Posterior cingulate gyrus (tissue), 11 donors: ENCODE measurements at regions not wholly inside any gene's neighbourhood (a gene's known extent, or its start where the extent isn't known, plus 50 kb on each side); places are given as distances from the start of the nearest gene placed in this dataset.
"Not testable (repeated sequence)": the region's sequence is repeated elsewhere in the genome, so short reads cannot be mapped to it uniquely, and the experiment has no call there.

Source experiments
- DNase-seq, 10 donors: peaks; one replicate each; pipeline versions ENCODE4 v3.0.0 to v3.0.0-alpha.2; 2020 to 2021; ENCODE audit warnings: mixed read lengths in 3 of 10
- intact Hi-C: fragments of 100-400 bp; cut with DNase I; formaldehyde crosslinking; loops from one replicate; pipeline ENCODE4 v1.15.1; 2023

GRCh38 chr4:19293080-19293479 lies 958.6 kb upstream of the SLIT2 start:
- DNase-seq, result no peak
- intact Hi-C loops, result no loop called here

GRCh38 chr4:19286924-19287323 lies 964.8 kb upstream of the SLIT2 start:
- DNase-seq, result no peak
- intact Hi-C loops, result no loop called here

GRCh38 chr4:19285146-19285545 lies 966.6 kb upstream of the SLIT2 start:
- intact Hi-C loops, result no loop called here
- no peak for DNase-seq

- DNase-seq, result no peak
- intact Hi-C loops, result no loop called here
These were observed 973.0 kb upstream of the SLIT2 start for GRCh38 chr4:19278665-19279064.

GRCh38 chr4:19266566-19266965 lies 985.1 kb upstream of the SLIT2 start:
- intact Hi-C loops, result no loop called here
- no peak for DNase-seq

- no peak for DNase-seq
- intact Hi-C loops, result no loop called here
These were observed 989.2 kb upstream of the SLIT2 start for GRCh38 chr4:19262467-19262866.

- no peak for DNase-seq
- intact Hi-C loops, result no loop called here
These were observed 991.4 kb upstream of the SLIT2 start for GRCh38 chr4:19260346-19260745.

GRCh38 chr4:19259920-19260319 lies 991.8 kb upstream of the SLIT2 start:
- DNase-seq, result no peak
- intact Hi-C loops, result no loop called here

- intact Hi-C loops, result no loop called here
- no peak for DNase-seq
These were observed 994.9 kb upstream of the SLIT2 start for GRCh38 chr4:19256823-19257222.

GRCh38 chr4:19254486-19254885 lies 997.2 kb upstream of the SLIT2 start:
- intact Hi-C loops, result no loop called here
- DNase-seq, result no peak

GRCh38 chr4:19248023-19248422 lies 1003.7 kb upstream of the SLIT2 start:
- intact Hi-C loops, result no loop called here

GRCh38 chr4:19241895-19242294 lies 1009.8 kb upstream of the SLIT2 start:
- intact Hi-C loops, result no loop called here
- no peak for DNase-seq

More at GRCh38 chr4:19248023-19248422, 1003.7 kb upstream of the SLIT2 start:
- DNase-seq, result no peak

- intact Hi-C loops, result no loop called here
- DNase-seq, result no peak
These were observed 1012.1 kb upstream of the SLIT2 start for GRCh38 chr4:19239565-19239964.

- DNase-seq, result no peak
- intact Hi-C loops, result no loop called here
These were observed 1015.2 kb upstream of the SLIT2 start for GRCh38 chr4:19236473-19236872.

- intact Hi-C loops, result no loop called here
- DNase-seq, result no peak
These were observed 1020.7 kb upstream of the SLIT2 start for GRCh38 chr4:19230906-19231545.

- intact Hi-C loops, result no loop called here
- DNase-seq, result no peak
These were observed 1024.0 kb upstream of the SLIT2 start for GRCh38 chr4:19227701-19228100.

GRCh38 chr4:19224820-19225219 lies 1026.9 kb upstream of the SLIT2 start:
- intact Hi-C loops, result loop anchor here (2.0 kb wide), 1 partner anchor 1024 kb away; no protein-coding TSS in a partner anchor
- no peak for DNase-seq

- DNase-seq, result no peak
- intact Hi-C loops, result no loop called here
These were observed 1035.2 kb upstream of the SLIT2 start for GRCh38 chr4:19216476-19216875.

- DNase-seq, result no peak
- intact Hi-C loops, result no loop called here
These were observed 1037.0 kb upstream of the SLIT2 start for GRCh38 chr4:19214591-19215186.

GRCh38 chr4:19213388-19213787 lies 1038.3 kb upstream of the SLIT2 start:
- no peak for DNase-seq
- intact Hi-C loops, result no loop called here

GRCh38 chr4:19205853-19206252 lies 1045.9 kb upstream of the SLIT2 start:
- DNase-seq, result no peak
- intact Hi-C loops, result no loop called here

GRCh38 chr4:19197838-19198237 lies 1053.9 kb upstream of the SLIT2 start:
- peak in 2 of 10 donors; percentile 52 to 56 for DNase-seq

GRCh38 chr4:19195696-19196095 lies 1056.0 kb upstream of the SLIT2 start:
- intact Hi-C loops, result no loop called here
- DNase-seq, result no peak

More at GRCh38 chr4:19197838-19198237, 1053.9 kb upstream of the SLIT2 start:
- intact Hi-C loops, result not testable (repeated sequence)
